Hypothalamus (tissue), 51 donors: ENCODE measurements at regions not wholly inside any gene's neighbourhood (a gene's known extent, or its start where the extent isn't known, plus 50 kb on each side); places are given as distances from the start of the nearest gene placed in this dataset.
A peak's percentile ranks its signal among the peaks of the same experiment; 100 is the strongest.
"Not testable (repeated sequence)": the region's sequence is repeated elsewhere in the genome, so short reads cannot be mapped to it uniquely, and the experiment has no call there.

Source experiments
- DNase-seq, 51 donors: peaks; one replicate each; lab custom pipeline; 2025; lab: John Stamatoyannopoulos, UW

DNA sequence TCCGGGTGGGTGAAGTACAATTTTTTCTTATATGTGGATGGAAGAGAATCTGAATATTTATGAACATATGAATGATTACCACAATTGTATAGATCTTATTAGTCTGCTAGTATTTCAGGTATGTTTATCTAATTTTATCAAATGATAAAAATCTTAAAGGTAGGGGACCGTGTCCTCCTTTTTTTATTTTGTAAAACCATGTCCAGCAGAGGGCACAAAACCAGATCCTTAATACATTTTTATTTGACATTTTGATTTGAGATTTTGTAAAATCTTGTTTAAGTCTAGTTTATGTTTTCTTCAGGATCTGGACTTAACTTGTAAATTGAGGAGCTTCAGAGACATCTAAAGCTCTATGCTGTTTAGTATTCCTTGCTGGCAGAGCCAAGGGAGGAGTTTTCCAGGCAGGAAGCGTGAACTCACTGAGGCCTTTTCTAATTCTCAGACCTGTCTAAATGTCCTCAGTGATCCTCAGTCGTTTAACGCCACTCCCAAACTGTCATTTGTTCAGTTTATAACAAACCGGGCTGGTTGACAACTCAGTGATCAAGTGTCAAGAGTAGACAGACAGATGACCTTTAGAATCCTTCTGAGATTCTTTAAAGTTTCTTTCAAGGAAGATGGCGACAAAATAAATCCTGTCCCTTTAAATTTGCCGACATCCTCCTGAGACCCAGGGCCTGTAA lies 263.9 kb downstream of the KTN1 start:
- DNase-seq: no peak

DNA sequence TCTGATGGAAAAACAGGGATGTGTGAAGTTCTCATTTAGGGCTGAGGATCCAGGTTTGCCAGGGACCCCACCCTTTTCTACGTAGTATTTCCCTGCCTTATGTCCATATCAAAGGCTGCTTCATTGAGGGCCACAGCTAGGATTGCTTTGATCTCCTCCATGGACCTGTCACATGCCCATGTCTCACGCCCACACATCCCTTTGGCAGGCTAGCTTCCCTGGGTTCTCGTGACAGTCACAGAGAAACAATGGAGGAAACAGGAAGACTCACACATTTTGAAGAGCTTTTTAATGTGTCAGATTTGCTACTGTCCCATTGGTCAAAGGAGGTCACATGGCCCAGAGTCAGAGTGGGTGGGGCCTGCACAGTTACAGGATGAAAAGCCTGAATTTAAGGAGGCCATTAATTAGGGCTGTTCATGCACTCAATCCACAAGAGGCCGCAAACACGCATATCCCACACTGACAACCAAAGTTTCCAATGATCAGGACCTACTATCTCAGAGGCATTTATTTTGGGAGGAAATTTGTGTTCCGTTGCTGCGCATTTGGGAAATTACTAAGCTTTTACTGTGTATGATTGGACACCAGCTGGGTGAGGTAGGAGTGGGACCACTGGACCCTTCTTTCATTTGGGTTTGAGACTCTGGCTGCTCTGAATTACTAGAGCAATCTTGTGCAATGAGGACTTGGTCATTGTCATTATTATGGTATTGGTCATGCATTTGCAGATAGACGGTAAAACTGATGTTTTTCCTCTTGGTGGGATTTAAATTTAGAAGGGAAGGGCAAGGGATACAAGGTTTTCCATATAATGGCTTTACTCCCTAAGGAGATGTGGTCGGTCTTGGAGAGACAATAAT lies 266.2 kb downstream of the KTN1 start:
- no peak for DNase-seq

DNA sequence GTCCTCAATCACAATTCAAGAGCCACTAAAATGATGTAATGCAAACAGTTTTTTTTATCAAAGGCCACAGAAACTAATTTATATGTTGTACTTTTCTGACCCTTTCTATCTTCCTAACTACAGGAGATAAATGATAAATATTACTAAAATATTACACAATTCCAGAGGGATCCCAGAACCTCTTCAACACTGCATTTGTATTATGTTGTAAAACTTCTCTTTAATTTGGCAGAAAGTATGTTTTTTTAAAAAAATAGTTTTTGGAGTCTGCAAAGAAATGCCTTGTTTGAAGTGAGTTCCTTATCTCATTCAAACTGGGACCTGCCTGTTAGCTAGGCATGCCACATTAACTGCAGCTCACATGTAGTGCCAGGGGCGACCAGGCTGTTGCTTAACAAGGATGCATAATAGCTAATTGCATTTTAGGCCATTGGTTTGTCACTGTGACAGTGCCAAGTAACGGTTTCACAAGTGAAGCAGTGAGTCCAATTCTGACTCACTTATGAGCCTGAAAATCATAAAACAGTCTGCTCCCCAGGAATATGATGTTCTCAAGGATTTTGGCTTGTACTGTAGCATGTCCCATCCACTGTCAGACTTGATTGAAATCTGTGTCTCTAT lies 266.9 kb downstream of the KTN1 start:
- peak in 7 of 51 donors; percentile 3 to 42 (median 17) for DNase-seq

DNA sequence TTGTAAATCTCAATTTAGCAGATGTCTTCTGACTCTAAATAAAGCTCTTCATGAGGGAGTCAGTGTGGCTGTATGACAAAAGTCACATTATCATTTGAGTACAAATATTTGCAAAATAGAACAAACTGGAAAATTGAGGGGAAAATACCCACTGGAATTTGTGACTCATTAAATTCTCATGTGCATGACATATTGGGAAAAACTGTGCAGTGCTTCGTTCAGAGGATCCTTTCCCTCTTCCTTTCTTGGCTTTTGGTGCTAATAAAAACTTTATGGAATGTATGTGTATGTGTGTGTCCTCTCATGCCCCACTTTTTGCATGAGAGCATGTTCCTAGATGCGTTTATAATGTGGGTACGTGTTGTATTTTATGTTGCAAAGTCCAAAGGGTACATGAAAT lies 267.8 kb downstream of the KTN1 start:
- DNase-seq: no peak

DNA sequence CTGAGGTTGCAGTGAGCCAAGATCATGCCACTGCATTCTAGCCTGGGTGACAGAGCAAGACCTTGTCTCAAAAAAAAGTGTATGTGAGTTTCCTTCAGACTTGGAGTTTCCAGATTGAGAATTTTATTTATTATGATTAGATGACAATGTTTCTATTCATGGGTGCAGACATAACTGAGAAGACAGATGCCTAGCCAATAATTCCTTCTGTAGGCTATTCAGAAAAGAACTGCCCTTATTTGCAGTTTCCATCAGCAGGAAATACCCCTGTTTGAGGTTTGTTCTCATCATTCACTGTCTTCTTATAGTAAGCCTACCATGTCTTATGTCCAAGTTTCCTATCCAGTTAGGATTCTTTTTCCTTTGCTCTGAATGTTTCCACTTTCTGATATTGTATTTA lies 269.0 kb downstream of the KTN1 start:
- DNase-seq: no peak

DNA sequence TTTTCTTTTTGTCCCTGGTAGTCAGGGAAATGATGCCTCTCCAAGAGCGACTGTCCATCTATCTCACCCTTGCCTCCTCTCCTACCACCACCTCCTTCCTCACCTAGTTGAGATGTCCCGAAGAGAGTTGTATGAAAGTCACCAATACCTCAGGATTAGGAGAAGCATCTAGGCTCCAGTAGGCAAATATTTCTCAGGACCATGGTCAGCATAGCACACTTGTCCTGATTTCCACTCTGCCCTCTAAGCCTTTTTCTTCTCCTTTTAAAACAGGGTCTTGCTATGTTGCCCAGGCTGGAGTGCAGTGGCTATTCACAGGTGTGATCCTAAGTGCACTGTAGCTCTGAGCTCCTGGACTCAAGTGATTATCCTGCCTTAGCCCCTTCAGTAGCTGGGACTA lies 268.4 kb upstream of the PELI2 start:
- no peak for DNase-seq

DNA sequence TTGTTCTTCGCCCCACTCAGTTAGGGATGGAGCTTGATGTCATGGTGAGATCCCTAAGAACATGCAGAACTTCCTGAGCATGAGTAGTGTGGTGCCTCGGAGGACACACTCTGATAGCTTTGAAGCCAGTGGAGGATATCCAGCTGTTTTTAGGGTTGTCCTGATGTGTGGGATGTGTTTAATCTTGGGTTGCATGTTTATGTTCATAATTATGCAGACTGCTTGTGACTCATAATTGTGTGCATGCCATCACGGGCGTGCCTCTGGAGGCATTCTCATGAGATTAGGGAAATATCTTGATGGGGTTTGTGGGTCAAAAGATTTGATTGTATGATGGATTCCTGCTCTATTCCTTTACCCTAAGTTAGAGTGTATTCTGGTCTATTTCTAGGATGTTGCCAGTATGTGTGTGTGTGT lies 267.4 kb upstream of the PELI2 start:
- DNase-seq: no peak

DNA sequence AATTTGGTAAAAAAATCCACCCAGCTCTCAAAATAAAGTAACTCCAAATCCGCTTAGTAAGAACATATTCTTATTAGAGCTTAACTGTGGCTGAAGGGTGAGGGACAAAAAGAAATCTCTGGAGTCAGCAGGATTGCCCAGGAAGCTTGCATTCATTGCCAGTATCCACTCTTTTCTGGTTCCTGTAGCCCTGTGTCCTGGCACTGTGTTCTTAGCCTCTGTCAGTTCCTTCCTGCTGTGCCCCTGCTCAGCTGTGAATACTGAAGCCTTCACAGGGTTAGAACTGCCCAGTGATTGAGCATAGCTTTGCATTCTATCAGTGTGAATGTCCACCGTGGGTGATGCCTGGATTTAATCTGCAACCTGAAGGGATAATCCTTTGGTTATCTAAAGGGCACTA lies 266.9 kb upstream of the PELI2 start:
- DNase-seq: peak in 6 of 51 donors; percentile 3 to 43 (median 6)

DNA sequence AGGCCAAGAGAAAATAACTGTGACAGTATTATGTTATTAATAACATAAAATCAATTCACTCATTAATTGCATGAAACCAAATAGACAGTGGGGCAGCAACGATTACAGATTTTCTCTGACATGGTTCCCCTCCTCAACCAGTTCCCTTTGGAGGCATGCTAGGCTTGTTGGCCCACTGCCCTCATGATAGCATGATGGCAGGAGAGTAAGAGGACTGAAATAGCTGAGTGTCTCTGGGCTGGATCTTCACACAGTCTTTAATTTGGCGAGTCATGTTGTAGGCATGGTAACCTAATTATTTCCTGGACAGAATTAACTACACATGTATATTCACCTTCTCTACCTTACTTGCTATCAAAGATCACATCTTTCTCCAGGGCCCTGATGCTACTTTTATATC lies 266.2 kb upstream of the PELI2 start:
- no peak for DNase-seq

DNA sequence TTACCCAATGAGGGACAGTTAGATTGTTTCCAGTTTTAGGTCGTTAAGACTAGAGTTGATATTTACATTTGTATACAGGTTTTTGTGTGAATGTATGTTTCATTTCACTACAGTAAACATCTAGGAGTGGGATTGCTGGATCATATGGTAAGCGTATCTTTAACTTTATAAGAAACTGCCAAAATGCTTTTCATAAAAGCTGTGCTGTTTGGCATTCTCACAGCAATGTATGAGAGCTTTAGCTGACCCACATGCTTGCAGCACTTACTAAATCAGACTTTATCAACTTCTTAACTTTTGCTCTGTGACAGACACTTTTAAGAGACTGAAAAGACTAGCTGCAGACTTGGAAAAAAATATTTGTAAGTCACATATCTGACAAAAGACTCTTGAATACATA lies 262.5 kb upstream of the PELI2 start:
- no peak for DNase-seq

DNA sequence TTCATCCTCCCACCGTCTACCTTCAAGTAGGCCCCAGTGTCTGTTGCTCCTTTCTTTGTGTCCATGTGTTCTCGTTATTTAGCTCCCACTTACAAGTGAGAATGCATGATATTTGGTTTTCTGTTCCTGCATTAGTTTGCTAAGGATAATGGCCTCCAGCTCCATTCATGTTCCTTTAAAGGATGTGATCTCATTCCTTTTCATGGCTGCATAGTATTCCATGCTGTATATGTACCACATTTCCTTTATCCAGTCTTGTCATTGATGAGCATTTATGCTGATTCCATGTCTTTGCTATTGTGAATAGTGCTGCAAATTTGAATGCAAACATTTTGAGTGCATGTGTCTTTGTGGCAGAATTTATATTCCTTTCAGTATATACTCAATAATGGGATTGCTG lies 259.6 kb upstream of the PELI2 start:
- DNase-seq: no peak

DNA sequence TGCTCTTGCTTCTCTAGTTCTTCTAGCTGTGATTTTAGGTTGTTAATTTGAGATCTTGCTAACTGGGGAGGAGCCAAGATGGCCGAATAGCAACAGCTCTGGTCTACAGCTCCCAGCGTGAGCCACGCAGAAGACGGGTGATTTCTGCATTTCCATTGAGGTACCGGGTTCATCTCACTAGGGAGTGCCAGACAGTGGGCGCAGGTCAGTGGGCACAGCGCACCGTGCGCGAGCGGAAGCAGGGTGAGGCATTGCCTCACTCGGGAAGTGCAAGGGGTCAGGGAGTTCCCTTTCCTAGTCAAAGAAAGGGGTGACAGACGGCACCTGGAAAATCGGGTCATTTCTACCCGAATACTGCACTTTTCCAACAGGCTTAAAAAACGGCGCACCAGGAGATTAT lies 256.6 kb upstream of the PELI2 start:
- DNase-seq: not testable (repeated sequence)

DNA sequence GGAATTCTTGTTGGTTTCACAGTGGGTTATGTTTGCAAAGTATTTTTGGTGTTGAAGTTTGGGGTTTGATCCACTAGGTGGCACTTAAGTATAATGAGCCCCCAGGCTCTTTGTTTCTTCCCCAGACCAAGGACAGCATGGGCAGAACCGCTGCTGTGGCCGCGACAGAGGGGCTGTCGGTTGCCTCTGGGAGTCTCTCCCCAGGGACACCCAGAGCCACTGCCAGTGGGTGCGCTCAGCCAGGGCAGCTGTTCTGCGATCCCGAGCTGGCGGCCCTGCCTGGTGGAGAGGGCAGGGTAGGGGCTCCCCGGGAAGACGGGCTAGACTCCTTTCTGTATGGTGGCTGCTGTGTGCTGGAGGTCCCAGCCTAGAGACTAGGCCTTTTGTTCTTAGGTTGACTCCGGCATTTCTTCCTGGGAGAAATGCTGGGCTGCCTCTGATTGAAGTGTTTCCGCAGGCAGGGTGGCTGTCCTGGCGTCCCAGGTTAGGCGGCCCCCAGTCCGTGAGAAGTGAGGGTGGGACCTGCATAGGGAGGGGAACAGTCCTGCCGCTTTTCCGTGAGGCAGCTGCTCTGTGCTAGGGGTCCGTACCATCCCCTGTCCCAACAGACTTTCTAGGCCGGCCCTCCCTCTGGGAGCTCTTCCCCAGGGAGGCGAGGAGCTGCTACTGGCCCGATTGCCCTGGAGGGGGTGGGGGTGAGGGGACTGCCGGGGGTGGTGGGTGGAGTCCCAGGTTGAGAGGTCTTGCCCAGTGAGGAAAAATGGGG lies 253.1 kb upstream of the PELI2 start:
- DNase-seq: no peak

DNA sequence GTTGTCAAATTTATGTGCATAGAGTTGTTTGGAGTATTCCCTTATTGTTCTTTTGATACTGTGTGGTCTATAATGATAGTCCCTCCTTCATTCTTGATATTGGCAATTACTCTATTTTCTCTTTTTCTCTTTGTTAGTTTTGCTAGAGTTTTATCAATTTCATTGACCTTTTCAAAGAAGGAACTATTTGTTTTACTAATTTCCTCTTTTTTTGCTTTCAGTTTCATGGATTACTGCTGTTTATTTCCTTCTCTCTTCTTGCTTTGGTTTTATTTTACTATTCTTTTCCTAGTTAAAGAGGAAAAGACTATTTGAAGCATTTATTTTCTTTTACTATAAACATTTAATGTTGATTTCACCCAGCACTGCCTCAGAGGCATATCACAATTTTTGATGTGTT lies 250.9 kb upstream of the PELI2 start:
- DNase-seq: no peak

DNA sequence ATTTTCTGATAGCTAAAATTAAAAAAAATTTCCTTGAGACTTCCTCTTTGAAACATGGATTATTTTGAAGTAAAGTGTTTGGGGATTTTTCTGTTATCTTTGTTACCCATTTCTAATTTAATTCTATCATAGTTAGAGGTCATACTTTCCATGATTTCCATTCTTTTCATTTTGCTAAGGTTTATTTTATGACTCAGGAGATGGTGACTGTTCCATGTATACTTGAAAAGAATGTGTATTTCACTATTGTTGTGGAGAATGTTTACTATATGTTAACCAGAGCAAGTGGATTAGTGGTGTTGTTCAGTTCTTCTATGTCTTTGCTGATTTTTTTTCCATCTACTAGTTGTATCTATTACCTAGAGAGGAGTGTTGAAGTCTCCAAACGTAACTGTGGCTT lies 250.5 kb upstream of the PELI2 start:
- no peak for DNase-seq

DNA sequence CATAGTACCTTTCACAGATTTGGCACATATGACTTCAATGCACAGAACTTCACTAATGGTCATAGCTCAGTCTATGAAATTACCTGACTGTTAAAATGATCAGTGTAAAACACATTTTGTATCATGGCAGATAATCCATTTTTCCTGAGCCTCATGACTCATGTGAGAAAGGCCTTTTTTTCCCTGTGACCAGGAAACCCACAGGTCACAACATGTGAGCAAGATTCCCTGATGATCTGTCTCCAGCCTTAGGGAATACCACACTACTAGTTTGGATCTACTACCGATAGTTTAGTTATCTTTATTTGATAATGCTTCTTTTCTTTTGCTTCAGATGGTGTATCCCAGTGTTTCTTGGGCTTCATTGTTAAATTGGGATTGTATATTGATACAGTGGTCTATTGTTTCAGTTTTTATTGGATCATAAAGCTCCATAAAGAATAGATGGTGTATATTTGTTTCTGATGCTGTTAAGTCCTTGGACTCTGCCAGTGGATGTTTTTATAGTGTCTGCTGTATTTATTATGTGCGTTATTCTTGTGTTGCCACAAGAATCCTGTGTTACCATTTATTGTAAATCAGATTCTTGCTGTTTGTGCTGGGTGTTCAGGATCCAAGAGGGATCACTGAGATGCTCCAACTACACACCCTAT lies 248.7 kb upstream of the PELI2 start:
- no peak for DNase-seq

DNA sequence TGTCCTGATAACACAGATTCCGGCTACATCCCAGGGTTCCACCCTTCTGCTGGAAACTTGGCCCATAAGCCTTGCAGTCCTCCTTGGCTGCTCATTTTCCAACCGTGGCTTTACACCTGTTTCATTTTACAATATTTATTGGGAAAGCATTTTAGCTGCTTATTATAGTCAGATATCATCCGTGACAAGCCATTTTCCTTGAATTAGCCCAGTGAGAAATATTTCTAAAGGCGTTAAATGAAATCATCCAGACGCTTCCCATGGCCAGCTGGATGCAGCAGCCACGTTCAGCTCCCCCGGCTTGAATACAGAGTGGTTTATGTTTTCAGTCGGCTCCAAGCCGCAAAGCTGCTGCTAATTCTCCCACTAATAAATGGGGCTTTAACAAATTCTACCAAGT lies 245.0 kb upstream of the PELI2 start:
- no peak for DNase-seq

DNA sequence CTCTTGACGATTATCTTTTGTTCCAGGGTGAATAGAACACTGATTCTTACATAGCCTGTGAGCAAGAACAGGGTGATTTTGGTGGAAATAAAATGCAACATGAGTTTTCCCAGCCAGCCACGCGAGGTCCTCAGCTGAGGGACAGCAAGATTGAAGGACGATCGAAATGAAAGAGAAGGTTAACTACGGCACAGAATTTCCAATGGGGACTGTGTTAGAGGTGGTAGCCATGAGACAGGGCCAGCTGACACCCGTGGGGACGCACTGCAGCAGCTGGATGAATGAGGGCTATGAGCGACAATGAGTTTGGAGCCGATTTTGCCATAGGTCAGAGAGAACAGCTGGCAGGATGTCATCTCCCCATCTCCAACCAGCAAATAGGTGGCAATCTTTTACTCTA lies 243.4 kb upstream of the PELI2 start:
- DNase-seq: peak in 11 of 51 donors; percentile 7 to 40 (median 17)

DNA sequence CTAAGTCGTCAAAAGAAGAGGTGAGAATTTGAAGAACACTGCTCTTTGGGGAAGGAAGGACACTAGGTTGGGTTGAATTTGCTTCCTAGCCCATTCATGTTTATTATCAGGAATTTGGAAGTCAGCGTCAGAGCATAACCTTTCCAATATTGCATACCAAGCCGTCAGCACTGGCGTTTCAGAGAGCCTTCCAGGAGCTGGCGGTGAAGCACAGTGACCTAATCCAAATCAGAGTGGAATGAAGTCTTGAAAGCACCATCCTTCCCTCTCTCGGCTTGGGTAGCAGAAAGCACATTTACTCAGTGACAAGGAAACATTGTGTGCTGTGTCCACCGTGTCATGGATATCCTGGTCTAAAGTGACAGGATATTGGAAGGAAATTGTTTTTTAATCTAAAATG lies 240.3 kb upstream of the PELI2 start:
- DNase-seq: no peak

DNA sequence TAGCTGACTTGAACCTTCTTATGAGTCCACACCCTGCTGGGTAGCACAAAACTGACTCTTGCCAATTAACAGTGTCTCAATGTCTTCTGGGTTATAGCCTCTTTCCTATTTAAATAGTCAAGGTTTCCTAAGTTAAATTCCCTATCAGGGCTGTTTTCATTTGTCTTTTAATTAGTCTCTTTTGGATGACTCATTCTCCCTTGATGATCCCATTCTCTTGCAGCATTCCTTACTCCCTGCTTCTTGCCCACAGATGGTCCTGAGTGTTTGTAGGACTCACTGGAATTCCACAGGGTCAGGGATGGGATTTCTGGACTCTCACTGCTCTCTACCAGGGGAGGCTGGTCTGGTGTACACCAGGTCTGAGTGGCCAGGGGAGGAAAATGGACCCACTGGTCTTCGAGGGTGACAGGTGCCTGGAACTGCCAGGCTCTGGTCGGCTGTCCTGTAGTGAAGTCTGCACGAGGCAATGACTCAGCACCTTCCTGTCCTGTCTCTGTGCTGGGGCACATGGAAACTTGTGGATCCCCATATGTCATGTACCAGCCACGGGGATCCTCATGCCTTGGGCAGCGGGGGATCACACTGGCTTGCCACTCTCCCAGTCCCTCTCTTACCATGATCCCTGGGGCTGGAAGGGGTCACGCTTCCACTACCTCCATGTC lies 236.5 kb upstream of the PELI2 start:
- no peak for DNase-seq
